Panc1 (cell line): ENCODE measurements at regions not wholly inside any gene's neighbourhood (a gene's known extent, or its start where the extent isn't known, plus 50 kb on each side); places are given as distances from the start of the nearest gene placed in this dataset.
"Not testable (repeated sequence)": the region's sequence is repeated elsewhere in the genome, so short reads cannot be mapped to it uniquely, and the experiment has no call there.

Source experiments
- ATAC-seq: fragments of 200-7000 bp; cut with Tn5 transposase; 2 replicates; pipeline ENCODE4 v1.9.1; 2020; ENCODE audit warnings: mild to moderate bottlenecking, moderate library complexity
- BruUV-seq: library from RNA; stranded (reverse); fragments of 400-500 nt; replicated peaks from 2 replicates; lab custom pipeline; 2021; lab: Mats Ljungman, UMichigan
- CTCF ChIA-PET: fragments of 300-600 bp; sonication (Branson Sonifier 250); formaldehyde crosslinking; loops from one replicate; lab custom pipeline; 2022; ENCODE audit warnings: antibody characterized with exemption; lab: Charles Lee
- POLR2A ChIA-PET: fragments of 300-600 bp; sonication (Branson Sonifier 250); formaldehyde crosslinking; loops from one replicate; lab custom pipeline; 2022; ENCODE audit warnings: antibody characterized with exemption; lab: Charles Lee
- DNase-seq: peaks from one replicate; pipeline ENCODE4 v3.0.0-alpha.2; 2010; ENCODE audit warnings: low read depth, low spot score
- H3K27ac ChIP-seq: 2 replicates; pipeline ENCODE4 v1.5.1; 2011; ENCODE audit warnings: mild to moderate bottlenecking, low read length, inconsistent platforms
- H3K27me3 ChIP-seq: fragments of 200-500 bp; sonication (Bioruptor generic); 2 replicates; pipeline ENCODE4 v1.6.0; 2014; ENCODE audit warnings: low read length, inconsistent platforms; ENCODE audit not compliant: control insufficient read depth, insufficient read depth
- H3K36me3 ChIP-seq: fragments of 200-500 bp; sonication (Bioruptor generic); 2 replicates; pipeline ENCODE4 v1.5.1; 2014; ENCODE audit warnings: inconsistent platforms, mild to moderate bottlenecking, low read length, moderate library complexity; ENCODE audit not compliant: control insufficient read depth, insufficient read depth
- H3K4me1 ChIP-seq: 2 replicates; pipeline ENCODE4 v1.5.1; 2011; ENCODE audit warnings: inconsistent platforms, mild to moderate bottlenecking, low read length, moderate library complexity; ENCODE audit not compliant: control insufficient read depth, insufficient read depth
- H3K4me3 ChIP-seq, 2 experiments: 2 replicates each; pipeline ENCODE4 v1.5.1; 2011 to 2012; ENCODE audit warnings: low read depth in 2 of 2, low read length in 2 of 2, mild to moderate bottlenecking in 2 of 2, inconsistent platforms in 1 of 2, moderate library complexity in 1 of 2
- H3K9me3 ChIP-seq: fragments of 200-500 bp; sonication (Bioruptor generic); 2 replicates; pipeline ENCODE4 v1.5.1; 2014; ENCODE audit warnings: low read depth, mild to moderate bottlenecking, inconsistent platforms, low read length, moderate library complexity; ENCODE audit not compliant: control insufficient read depth, insufficient read depth
- POLR2AphosphoS5 ChIP-seq: IDR thresholded peaks from 2 replicates; pipeline ENCODE4 v1.6.1; 2012; ENCODE audit warnings: mild to moderate bottlenecking, low read depth, low read length, moderate library complexity
- SIN3A ChIP-seq: IDR thresholded peaks from 2 replicates; pipeline ENCODE4 v1.6.1; 2012; ENCODE audit warnings: low read depth, mild to moderate bottlenecking, low read length, moderate library complexity, borderline replicate concordance; ENCODE audit not compliant: insufficient read depth
- TCF7L2 ChIP-seq: IDR thresholded peaks from 2 replicates; pipeline ENCODE4 v1.6.1; 2011; ENCODE audit warnings: mild to moderate bottlenecking, low read depth, low read length, inconsistent platforms
- in situ Hi-C: cut with HindIII; loops from 2 replicates; pipeline ENCODE4 v1.10.0; 2016; ENCODE audit warnings: low sequenced_read_pairs, low pct_unique_long_range_greater_than_20kb
- intact Hi-C: fragments of 100-400 bp; cut with micrococcal nuclease; formaldehyde crosslinking; loops from one replicate; pipeline ENCODE4 v1.10.0; 2022; ENCODE audit not compliant: unreplicated experiment
- TF ChIP-seq, protein P1 (sequence below): fragments of 450-650 bp; IDR thresholded peaks from 2 replicates; pipeline ENCODE4 v1.5.1; 2017; ENCODE audit warnings: mild to moderate bottlenecking
- TF ChIP-seq, protein P2 (sequence below), 2 experiments: IDR thresholded peaks; 2 replicates each; pipeline ENCODE4 v1.6.1; 2011 to 2012; ENCODE audit warnings: low read depth in 2 of 2, control low read depth in 1 of 2, low read length in 1 of 2, mild to moderate bottlenecking in 1 of 2, moderate library complexity in 1 of 2; ENCODE audit not compliant: insufficient read depth in 1 of 2

DNA sequence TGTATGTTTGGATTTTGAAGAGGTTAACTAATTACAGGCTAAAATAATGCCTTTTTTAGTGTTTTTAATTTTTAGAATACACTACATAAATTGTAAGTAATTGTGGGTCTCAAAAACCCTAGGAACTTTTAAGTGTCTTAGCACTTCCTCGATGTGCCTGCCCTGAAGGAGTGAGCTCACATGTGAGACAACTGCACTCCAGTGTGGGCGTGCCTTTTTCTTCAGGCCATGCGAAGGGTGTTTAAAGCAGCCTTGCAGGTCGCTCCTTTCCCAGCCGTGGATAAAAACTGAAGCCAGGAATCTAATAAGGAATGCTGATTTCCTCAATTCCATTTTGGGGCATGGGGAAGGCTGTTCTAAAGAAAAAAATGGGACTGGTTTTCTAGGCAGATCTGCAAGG lies 97.5 kb upstream of the KCNMA1 start:
- H3K9me3 ChIP-seq, CTCF ChIA-PET, BruUV-seq, H3K27ac ChIP-seq, DNase-seq, H3K36me3 ChIP-seq, in situ Hi-C loops, H3K4me1 ChIP-seq, POLR2A ChIA-PET, H3K4me3 ChIP-seq, intact Hi-C loops, ATAC-seq, H3K27me3 ChIP-seq: not testable (repeated sequence)

DNA sequence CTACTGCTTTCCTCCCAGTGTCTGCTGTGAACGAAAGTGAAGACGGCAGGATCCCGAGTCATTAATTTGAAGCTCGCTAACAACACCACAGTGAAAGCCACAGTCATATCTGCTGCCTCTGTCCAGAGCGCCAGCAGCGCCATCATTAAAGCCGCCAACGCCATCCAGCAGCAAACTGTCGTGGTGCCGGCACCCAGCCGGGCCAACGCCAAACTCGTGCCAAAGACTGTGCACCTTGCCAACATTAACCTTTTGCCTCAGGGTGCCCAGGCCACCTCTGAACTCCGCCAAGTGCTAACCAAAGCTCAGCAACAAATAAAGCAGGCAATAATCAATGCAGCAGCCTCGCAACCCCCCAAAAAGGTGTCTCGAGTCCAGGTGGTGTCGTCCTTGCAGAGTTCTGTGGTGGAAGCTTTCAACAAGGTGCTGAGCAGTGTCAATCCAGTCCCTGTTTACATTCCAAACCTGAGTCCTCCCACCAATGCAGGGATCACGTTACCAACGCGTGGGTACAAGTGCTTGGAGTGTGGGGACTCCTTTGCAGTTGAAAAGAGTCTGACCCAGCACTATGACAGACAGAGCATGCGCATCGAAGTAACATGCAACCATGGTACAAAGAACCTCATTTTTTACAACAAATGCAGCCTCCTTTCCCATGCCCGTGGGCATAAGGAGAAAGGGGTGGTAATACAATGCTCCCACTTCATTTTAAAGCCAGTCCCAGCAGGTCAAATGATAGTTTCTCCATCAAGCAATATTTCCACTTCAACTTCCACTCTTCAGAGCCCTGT lies 94.8 kb upstream of the KCNMA1 start:
- CTCF ChIA-PET, result no interaction called here
- DNase-seq, result no peak
- TF ChIP-seq, protein P1, sequence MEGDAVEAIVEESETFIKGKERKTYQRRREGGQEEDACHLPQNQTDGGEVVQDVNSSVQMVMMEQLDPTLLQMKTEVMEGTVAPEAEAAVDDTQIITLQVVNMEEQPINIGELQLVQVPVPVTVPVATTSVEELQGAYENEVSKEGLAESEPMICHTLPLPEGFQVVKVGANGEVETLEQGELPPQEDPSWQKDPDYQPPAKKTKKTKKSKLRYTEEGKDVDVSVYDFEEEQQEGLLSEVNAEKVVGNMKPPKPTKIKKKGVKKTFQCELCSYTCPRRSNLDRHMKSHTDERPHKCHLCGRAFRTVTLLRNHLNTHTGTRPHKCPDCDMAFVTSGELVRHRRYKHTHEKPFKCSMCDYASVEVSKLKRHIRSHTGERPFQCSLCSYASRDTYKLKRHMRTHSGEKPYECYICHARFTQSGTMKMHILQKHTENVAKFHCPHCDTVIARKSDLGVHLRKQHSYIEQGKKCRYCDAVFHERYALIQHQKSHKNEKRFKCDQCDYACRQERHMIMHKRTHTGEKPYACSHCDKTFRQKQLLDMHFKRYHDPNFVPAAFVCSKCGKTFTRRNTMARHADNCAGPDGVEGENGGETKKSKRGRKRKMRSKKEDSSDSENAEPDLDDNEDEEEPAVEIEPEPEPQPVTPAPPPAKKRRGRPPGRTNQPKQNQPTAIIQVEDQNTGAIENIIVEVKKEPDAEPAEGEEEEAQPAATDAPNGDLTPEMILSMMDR, result no peak
- TF ChIP-seq, protein P2, sequence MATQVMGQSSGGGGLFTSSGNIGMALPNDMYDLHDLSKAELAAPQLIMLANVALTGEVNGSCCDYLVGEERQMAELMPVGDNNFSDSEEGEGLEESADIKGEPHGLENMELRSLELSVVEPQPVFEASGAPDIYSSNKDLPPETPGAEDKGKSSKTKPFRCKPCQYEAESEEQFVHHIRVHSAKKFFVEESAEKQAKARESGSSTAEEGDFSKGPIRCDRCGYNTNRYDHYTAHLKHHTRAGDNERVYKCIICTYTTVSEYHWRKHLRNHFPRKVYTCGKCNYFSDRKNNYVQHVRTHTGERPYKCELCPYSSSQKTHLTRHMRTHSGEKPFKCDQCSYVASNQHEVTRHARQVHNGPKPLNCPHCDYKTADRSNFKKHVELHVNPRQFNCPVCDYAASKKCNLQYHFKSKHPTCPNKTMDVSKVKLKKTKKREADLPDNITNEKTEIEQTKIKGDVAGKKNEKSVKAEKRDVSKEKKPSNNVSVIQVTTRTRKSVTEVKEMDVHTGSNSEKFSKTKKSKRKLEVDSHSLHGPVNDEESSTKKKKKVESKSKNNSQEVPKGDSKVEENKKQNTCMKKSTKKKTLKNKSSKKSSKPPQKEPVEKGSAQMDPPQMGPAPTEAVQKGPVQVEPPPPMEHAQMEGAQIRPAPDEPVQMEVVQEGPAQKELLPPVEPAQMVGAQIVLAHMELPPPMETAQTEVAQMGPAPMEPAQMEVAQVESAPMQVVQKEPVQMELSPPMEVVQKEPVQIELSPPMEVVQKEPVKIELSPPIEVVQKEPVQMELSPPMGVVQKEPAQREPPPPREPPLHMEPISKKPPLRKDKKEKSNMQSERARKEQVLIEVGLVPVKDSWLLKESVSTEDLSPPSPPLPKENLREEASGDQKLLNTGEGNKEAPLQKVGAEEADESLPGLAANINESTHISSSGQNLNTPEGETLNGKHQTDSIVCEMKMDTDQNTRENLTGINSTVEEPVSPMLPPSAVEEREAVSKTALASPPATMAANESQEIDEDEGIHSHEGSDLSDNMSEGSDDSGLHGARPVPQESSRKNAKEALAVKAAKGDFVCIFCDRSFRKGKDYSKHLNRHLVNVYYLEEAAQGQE (IDR thresholded peaks at IDR 0.05; ENCODE audit: insufficient read depth in 1 of 2, low read depth in 2 of 2, low read length in 1 of 2), result no peak
- no peak for TF ChIP-seq POLR2AphosphoS5
- TF ChIP-seq TCF7L2, result no peak
- no peak for TF ChIP-seq SIN3A
- ATAC-seq, result no peak
- Histone ChIP-seq H3K9me3 (peaks cover 4% of the 10 kb centered on the region; the same call in 1 of the 2 replicates), H3K4me3 (no peak overlapping the region), H3K4me1 (no peaks in the 10 kb centered on the region), H3K27me3 (no peaks in the 10 kb centered on the region), H3K36me3 (no peaks in the 10 kb centered on the region), H3K27ac (no peak overlapping the region)
- in situ Hi-C loops (no loop called here), intact Hi-C loops (no loop called here)
- POLR2A ChIA-PET, result no interaction called here
- no TSS peak for BruUV-seq

DNA sequence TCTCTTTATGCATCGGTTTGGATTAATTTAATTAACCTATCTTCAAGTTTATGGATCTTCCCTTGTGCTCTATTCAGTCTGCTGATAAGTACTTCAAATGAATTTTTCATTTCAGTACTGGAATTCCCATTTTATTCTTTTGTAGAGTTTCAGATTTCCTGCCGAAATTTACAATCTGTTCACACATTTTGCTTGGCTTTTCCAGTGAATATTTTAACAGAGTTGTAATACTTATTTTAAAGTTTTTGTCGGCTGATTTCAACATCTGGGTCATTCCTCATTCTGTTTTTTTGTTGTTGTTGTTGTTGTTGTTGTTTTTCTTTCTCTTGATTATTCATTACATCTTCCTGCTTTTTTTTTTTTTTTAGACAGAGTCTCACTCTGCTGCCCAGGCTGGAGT lies 89.9 kb upstream of the KCNMA1 start:
- Histone ChIP-seq H3K4me3 (no peak overlapping the region), H3K9me3 (no peaks in the 10 kb centered on the region), H3K27me3 (no peaks in the 10 kb centered on the region), H3K27ac (no peak overlapping the region), H3K4me1 (no peaks in the 10 kb centered on the region), H3K36me3 (no peaks in the 10 kb centered on the region)
- ATAC-seq (no peak), DNase-seq (no peak)
- TF ChIP-seq POLR2AphosphoS5 (no peak), TCF7L2 (no peak)
- TF ChIP-seq, protein P2 (IDR thresholded peaks at IDR 0.05; ENCODE audit: insufficient read depth in 1 of 2, low read depth in 2 of 2, low read length in 1 of 2), result no peak
- TF ChIP-seq, protein P1, result no peak
- ChIA-PET CTCF (no interaction called here), POLR2A (no interaction called here)
- no TSS peak for BruUV-seq
- in situ Hi-C loops, result no loop called here
- intact Hi-C loops, result no loop called here
